ENCODE measurements at regions not wholly inside any gene's neighbourhood (a gene's known extent, or its start where the extent isn't known, plus 50 kb on each side); places are given as distances from the start of the nearest gene placed in this dataset.

GRCh38 chr12:34209259-34209835, 187.1 kb downstream of the ALG10 start:
- Histone ChIP-seq H3K27me3 (no peaks in the 10 kb centered on the region), H3K4me1 (no peaks in the 10 kb centered on the region), H3K27ac (no peak overlapping the region), H3K36me3 (no peaks in the 10 kb centered on the region), H3K4me3 (no peak overlapping the region), H3K9me3 (no peaks in the 10 kb centered on the region)
- ATAC-seq (no peak), DNase-seq (no peak)
- intact Hi-C loops (cut with DNase I): no loop called here
- TF ChIP-seq, protein P1, sequence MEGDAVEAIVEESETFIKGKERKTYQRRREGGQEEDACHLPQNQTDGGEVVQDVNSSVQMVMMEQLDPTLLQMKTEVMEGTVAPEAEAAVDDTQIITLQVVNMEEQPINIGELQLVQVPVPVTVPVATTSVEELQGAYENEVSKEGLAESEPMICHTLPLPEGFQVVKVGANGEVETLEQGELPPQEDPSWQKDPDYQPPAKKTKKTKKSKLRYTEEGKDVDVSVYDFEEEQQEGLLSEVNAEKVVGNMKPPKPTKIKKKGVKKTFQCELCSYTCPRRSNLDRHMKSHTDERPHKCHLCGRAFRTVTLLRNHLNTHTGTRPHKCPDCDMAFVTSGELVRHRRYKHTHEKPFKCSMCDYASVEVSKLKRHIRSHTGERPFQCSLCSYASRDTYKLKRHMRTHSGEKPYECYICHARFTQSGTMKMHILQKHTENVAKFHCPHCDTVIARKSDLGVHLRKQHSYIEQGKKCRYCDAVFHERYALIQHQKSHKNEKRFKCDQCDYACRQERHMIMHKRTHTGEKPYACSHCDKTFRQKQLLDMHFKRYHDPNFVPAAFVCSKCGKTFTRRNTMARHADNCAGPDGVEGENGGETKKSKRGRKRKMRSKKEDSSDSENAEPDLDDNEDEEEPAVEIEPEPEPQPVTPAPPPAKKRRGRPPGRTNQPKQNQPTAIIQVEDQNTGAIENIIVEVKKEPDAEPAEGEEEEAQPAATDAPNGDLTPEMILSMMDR (IDR thresholded peaks at IDR 0.05): no peak
- 81 to 83% methylated on average over 22 of the region's 22 CpGs for WGBS, 2 donors

DNA sequence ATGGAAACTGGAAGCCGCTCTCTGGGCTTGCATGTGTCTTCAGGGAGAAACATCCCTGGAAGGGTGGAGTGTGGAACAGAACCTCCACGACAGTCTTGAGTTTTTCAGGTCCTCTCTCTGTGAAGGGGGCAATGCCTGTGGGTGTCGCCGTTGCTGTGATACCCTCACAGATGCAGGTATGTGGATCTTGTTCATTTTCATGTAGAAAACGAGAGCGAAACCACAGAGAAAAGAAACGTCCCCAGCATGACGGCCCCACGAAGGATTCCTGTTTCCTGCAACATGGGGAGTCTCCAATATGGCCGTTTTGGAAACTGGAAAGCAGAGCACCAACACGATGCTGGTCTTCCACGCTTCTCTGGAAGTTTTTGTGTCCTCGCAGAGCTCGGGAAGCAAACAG, 187.9 kb downstream of the ALG10 start:
- TF ChIP-seq, protein P1 (IDR thresholded peaks at IDR 0.05): no peak
- Histone ChIP-seq H3K27me3 (no peaks in the 10 kb centered on the region), H3K27ac (no peak overlapping the region), H3K36me3 (no peaks in the 10 kb centered on the region), H3K4me1 (no peaks in the 10 kb centered on the region), H3K4me3 (no peak overlapping the region), H3K9me3 (no peaks in the 10 kb centered on the region)
- WGBS, 2 donors: 74 to 80% methylated on average over 14 of the region's 14 CpGs
- ATAC-seq (no peak), DNase-seq (no peak)
- intact Hi-C loops (cut with DNase I): loop anchor here in 4 of 10 donors (10.0 kb wide), 2 partner anchors 175 to 1455 kb away; partner anchors contain the start of gene YARS2 (in 1 of the 4)

DNA sequence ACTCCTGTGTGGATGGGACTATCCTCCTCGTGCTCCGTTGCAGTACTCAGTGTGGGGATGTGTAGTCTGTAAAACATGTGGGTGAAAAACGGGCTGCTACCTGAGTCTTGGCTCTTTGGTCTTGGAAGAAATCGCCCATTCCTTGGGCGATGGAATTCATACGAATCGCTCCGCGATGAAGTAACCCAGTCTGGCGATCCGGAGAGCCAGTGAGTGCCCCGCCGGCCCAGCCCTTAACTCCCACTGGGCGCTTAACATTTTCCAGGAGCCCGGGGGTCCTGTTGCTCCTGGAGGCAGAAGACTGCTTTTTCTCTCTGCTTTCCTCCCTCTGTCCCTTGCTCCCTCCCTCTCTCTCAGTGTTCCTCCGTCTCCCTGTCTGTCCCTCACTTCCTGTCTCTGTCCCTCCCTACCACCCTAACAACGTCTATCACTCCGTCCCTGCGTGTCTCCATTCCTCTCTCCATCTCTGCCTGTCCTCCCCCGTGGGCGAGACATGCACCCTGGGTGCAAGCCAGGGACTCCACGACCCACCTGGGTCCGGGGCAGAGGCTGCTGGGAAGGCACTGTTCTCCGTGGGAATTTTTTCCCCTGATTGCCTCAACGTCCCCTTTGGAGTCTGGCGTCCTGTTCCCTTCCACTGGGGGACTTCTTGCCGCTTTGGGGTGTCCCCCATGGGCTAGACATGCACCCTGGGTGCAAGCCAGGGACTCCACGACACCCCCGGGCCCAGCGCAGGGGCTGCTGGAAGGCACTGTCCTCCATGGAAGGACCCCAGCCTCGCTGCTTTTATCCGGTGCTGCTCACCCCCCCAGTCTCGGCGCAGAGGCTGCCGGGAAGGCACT, 188.6 kb downstream of the ALG10 start:
- Histone ChIP-seq H3K4me3 (no peak overlapping the region), H3K36me3 (no peaks in the 10 kb centered on the region), H3K27me3 (no peaks in the 10 kb centered on the region), H3K9me3 (no peaks in the 10 kb centered on the region), H3K4me1 (no peaks in the 10 kb centered on the region), H3K27ac (no peak overlapping the region)
- no peak for DNase-seq
- ATAC-seq: no peak
- intact Hi-C loops (cut with DNase I): loop anchor here in 4 of 10 donors (10.0 kb wide), 2 partner anchors 176 to 1456 kb away; partner anchors contain the start of gene YARS2 (in 1 of the 4)
- TF ChIP-seq, protein P1 (IDR thresholded peaks at IDR 0.05): no peak
- WGBS, 2 donors: 84 to 87% methylated on average over 35 of the region's 35 CpGs

- 75 to 78% methylated on average over 6 of the region's 6 CpGs for WGBS, 2 donors
- no peaks in the 10 kb centered on the region for H3K27me3 ChIP-seq
- intact Hi-C loops (cut with DNase I): loop anchor here in 4 of 10 donors (10.0 kb wide), 2 partner anchors 178 to 1458 kb away; partner anchors contain the start of gene YARS2 (in 1 of the 4)
- H3K36me3 ChIP-seq: no peaks in the 10 kb centered on the region
- no peaks in the 10 kb centered on the region for H3K4me1 ChIP-seq
- H3K27ac ChIP-seq: no peak overlapping the region
- ATAC-seq (no peak), DNase-seq (no peak)
- TF ChIP-seq, protein P1 (IDR thresholded peaks at IDR 0.05): no peak
- no peaks in the 10 kb centered on the region for H3K9me3 ChIP-seq
- no peak overlapping the region for H3K4me3 ChIP-seq
These were observed 190.4 kb downstream of the ALG10 start for GRCh38 chr12:34212651-34213050.
